GM19025 (cell line): ENCODE measurements at regions not wholly inside any gene's neighbourhood (a gene's known extent, or its start where the extent isn't known, plus 50 kb on each side); places are given as distances from the start of the nearest gene placed in this dataset.
"Not testable (repeated sequence)": the region's sequence is repeated elsewhere in the genome, so short reads cannot be mapped to it uniquely, and the experiment has no call there.

Experiments used
- ATAC-seq: cut with Tn5 transposase; IDR thresholded peaks from one replicate; pipeline ENCODE4 v1.9.1; 2021; ENCODE audit warnings: mild to moderate bottlenecking, low read depth, moderate library complexity; ENCODE audit not compliant: unreplicated experiment

GRCh38 chr9:73444821-73445220 is 293.2 kb downstream of the ANXA1 start:
- ATAC-seq: no peak

GRCh38 chr9:73445384-73445783 is 293.7 kb downstream of the ANXA1 start:
- not testable (repeated sequence) for ATAC-seq

GRCh38 chr9:73446306-73446705 is 294.6 kb downstream of the ANXA1 start:
- ATAC-seq: no peak

- ATAC-seq: no peak
Measured at GRCh38 chr9:73451003-73451402, 299.3 kb downstream of the ANXA1 start.

GRCh38 chr9:73459817-73460216 is 308.2 kb downstream of the ANXA1 start:
- no peak for ATAC-seq

GRCh38 chr9:73468716-73469115 is 317.1 kb downstream of the ANXA1 start:
- ATAC-seq: no peak

- ATAC-seq: no peak
Measured at GRCh38 chr9:73470766-73471165, 319.1 kb downstream of the ANXA1 start.

- no peak for ATAC-seq
Measured at GRCh38 chr9:73474002-73474600, 322.4 kb downstream of the ANXA1 start.

GRCh38 chr9:73474625-73475024 is 323.0 kb downstream of the ANXA1 start:
- no peak for ATAC-seq

GRCh38 chr9:73494894-73495293 is 343.2 kb downstream of the ANXA1 start:
- ATAC-seq: no peak

- ATAC-seq: no peak
Measured at GRCh38 chr9:73497796-73498195, 346.1 kb downstream of the ANXA1 start.

GRCh38 chr9:73515216-73515615 is 363.6 kb downstream of the ANXA1 start:
- ATAC-seq: no peak

GRCh38 chr9:73523391-73523790 is 371.7 kb downstream of the ANXA1 start:
- ATAC-seq: no peak

- ATAC-seq: no peak
Measured at GRCh38 chr9:73525350-73525749, 373.7 kb downstream of the ANXA1 start.

- ATAC-seq: no peak
Measured at GRCh38 chr9:73527521-73527920, 375.9 kb downstream of the ANXA1 start.

GRCh38 chr9:73528926-73529325 is 377.3 kb downstream of the ANXA1 start:
- ATAC-seq: no peak

GRCh38 chr9:73529666-73530065 is 378.0 kb downstream of the ANXA1 start:
- ATAC-seq: no peak

GRCh38 chr9:73531051-73531532 is 379.4 kb downstream of the ANXA1 start:
- ATAC-seq: no peak

- peak; percentile 84 for ATAC-seq
Measured at GRCh38 chr9:73531658-73532057, 380.0 kb downstream of the ANXA1 start.

- ATAC-seq: no peak
Measured at GRCh38 chr9:73532985-73533384, 381.3 kb downstream of the ANXA1 start.

GRCh38 chr9:73536403-73536802 is 384.7 kb downstream of the ANXA1 start:
- ATAC-seq: no peak

- ATAC-seq: no peak
Measured at GRCh38 chr9:73537561-73537960, 385.9 kb downstream of the ANXA1 start.

- ATAC-seq: no peak
Measured at GRCh38 chr9:73539881-73540390, 388.3 kb downstream of the ANXA1 start.
